SK-N-SH treated with all-trans-retinoic acid at 6 μM for 48 hours (cell line): ENCODE measurements at regions not wholly inside any gene's neighbourhood (a gene's known extent, or its start where the extent isn't known, plus 50 kb on each side); places are given as distances from the start of the nearest gene placed in this dataset.

Source experiments
- ARNTL ChIP-seq: fragments of 450-650 bp; formaldehyde crosslinking; IDR thresholded peaks from 2 replicates; pipeline ENCODE4 v1.5.0; 2020; ENCODE audit warnings: low read depth, mild to moderate bottlenecking, moderate library complexity, borderline replicate concordance
- TOX ChIP-seq: fragments of 250-450 bp; sonication (Bioruptor Pico); IDR thresholded peaks from 2 replicates; pipeline ENCODE4 v1.8.0; 2021; ENCODE audit warnings: mild to moderate bottlenecking, moderate library complexity, borderline replicate concordance
- TF ChIP-seq, protein P1 (sequence below): fragments of 250-450 bp; sonication (Bioruptor Pico); IDR thresholded peaks from 2 replicates; pipeline ENCODE4 v1.8.0; 2020; ENCODE audit warnings: mild to moderate bottlenecking, moderate library complexity, borderline replicate concordance

DNA sequence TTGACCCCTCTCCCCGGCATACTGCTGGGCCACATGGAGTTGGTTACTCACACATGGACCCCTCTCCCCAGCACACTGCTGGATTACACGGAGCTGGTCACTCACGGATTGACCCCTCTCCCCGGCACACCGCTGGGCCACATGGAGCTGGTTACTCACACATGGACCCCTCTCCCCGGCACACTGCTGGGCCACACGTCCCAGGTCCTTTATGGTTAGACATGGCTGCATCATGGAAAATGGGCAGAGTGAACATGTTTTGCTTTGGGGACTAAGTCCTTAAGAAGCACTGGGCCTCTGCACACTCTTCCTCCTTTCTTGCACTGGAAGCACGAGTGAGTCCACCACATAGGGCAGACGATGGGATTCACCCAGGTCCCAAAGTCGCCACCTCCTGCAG, 102.1 kb upstream of the SHH start:
- TF ChIP-seq, protein P1, sequence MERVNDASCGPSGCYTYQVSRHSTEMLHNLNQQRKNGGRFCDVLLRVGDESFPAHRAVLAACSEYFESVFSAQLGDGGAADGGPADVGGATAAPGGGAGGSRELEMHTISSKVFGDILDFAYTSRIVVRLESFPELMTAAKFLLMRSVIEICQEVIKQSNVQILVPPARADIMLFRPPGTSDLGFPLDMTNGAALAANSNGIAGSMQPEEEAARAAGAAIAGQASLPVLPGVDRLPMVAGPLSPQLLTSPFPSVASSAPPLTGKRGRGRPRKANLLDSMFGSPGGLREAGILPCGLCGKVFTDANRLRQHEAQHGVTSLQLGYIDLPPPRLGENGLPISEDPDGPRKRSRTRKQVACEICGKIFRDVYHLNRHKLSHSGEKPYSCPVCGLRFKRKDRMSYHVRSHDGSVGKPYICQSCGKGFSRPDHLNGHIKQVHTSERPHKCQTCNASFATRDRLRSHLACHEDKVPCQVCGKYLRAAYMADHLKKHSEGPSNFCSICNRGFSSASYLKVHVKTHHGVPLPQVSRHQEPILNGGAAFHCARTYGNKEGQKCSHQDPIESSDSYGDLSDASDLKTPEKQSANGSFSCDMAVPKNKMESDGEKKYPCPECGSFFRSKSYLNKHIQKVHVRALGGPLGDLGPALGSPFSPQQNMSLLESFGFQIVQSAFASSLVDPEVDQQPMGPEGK (CRISPR knock-in tag), result no peak
- no peak for TF ChIP-seq TOX (CRISPR knock-in tag)
- TF ChIP-seq ARNTL (CRISPR knock-in tag), result no peak
